Upper lobe of left lung (tissue), 6 donors: ENCODE measurements at regions not wholly inside any gene's neighbourhood (a gene's known extent, or its start where the extent isn't known, plus 50 kb on each side); places are given as distances from the start of the nearest gene placed in this dataset.

Source experiments
- ATAC-seq, 2 donors: fragments of 200-7000 bp; cut with Tn5 transposase; one replicate each; pipeline ENCODE4 v1.9.1; 2022; ENCODE audit warnings: mild to moderate bottlenecking in 2 of 2, moderate library complexity in 2 of 2; ENCODE audit not compliant: low FRiP score in 2 of 2
- DNase-seq, 2 donors: peaks; one replicate each; pipeline ENCODE4 v3.0.0-alpha.2; 2019 to 2020
- H3K27ac ChIP-seq, 4 donors: fragments of 200-600 bp; sonication (generic); one replicate each; pipeline ENCODE4 v1.5.1; 2016 to 2019
- H3K27me3 ChIP-seq, 4 donors: fragments of 200-600 bp; sonication (generic); one replicate each; pipeline ENCODE4 v1.5.1; 2017 to 2019
- H3K36me3 ChIP-seq, 4 donors: fragments of 200-600 bp; sonication (generic); one replicate each; pipeline ENCODE4 v1.5.1; 2016 to 2019
- H3K4me1 ChIP-seq, 4 donors: fragments of 200-600 bp; sonication (generic); one replicate each; pipeline ENCODE4 v1.5.1; 2018 to 2019
- H3K4me3 ChIP-seq, 4 donors: fragments of 200-600 bp; sonication (generic); one replicate each; pipeline ENCODE4 v1.5.1; 2017 to 2019; ENCODE audit warnings: mild to moderate bottlenecking in 2 of 4, moderate library complexity in 1 of 4
- H3K9me3 ChIP-seq, 4 donors: fragments of 200-600 bp; sonication (generic); one replicate each; pipeline ENCODE4 v1.5.1; 2018 to 2019
- EP300 ChIP-seq, 4 donors: sonication (generic); formaldehyde crosslinking; IDR thresholded peaks; one replicate each; pipeline ENCODE4 v1.5.1; 2017; ENCODE audit warnings: antibody characterized with exemption in 4 of 4, control low read depth in 2 of 4
- POLR2A ChIP-seq, 4 donors: fragments of 450-650 bp; IDR thresholded peaks; one replicate each; pipeline ENCODE4 v1.5.1; 2016 to 2017; ENCODE audit warnings: antibody characterized with exemption in 4 of 4, mild to moderate bottlenecking in 2 of 4
- POLR2AphosphoS5 ChIP-seq, 2 donors: sonication (generic); formaldehyde crosslinking; IDR thresholded peaks; one replicate each; pipeline ENCODE4 v1.5.1; 2017; ENCODE audit warnings: antibody characterized with exemption in 2 of 2
- WGBS, 2 donors: methylation state at CpG; one replicate each; pipeline ENCODE4 v1.1.5; 2017 to 2018; 5-methylcytosine and 5-hydroxymethylcytosine counted together
- TF ChIP-seq, protein P1 (sequence below), 6 experiments: fragments of 450-650 bp in 4 of 6; fragments of 200-600 bp in 2 of 6; sonication (generic) in 2 of 6; IDR thresholded peaks; one replicate each; pipeline ENCODE4 v1.5.1; 2016 to 2019; ENCODE audit warnings: antibody characterized with exemption in 6 of 6
- donor health status: DM: no; HTN: no; CAD: no; lungs with moderate emphysema.
- donor health status: DM: no; HTN: yes; CAD: no; lungs with severe emphysema.

DNA sequence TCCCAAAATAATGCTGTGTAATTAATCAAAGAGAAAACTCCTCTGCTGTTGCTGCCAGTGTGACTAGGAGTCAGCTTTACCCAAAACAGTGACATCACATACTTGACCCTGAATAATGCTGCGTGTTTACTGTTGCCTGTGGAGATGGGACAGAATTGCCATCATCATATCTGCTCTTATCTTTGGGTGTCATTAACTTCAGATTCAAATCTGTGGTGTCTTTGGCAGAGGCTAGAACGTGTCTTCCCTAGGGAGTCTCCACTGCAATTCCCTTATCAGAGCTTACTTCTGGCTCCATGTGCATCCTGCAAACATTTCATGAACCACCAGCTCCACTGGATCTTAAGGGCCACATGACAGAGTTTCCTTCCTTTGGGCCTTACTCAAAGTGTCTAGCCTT is 88.9 kb upstream of the MRPS30 start:
- 47 to 69% methylated on average over 2 of the region's 2 CpGs for WGBS, 2 donors
- Histone ChIP-seq H3K4me3 (no peak overlapping the region), H3K27me3 (no peaks in the 10 kb centered on the region), H3K36me3 (no peaks in the 10 kb centered on the region), H3K4me1 (no peaks in the 10 kb centered on the region), H3K27ac (no peak overlapping the region), H3K9me3 (no peaks in the 10 kb centered on the region)
- TF ChIP-seq POLR2A (IDR thresholded peaks at IDR 0.05) (no peak), POLR2AphosphoS5 (IDR thresholded peaks at IDR 0.05) (no peak), EP300 (IDR thresholded peaks at IDR 0.05) (no peak)
- DNase-seq, result no peak
- ATAC-seq, result peak in 1 of 2 donors; percentile 67

DNA sequence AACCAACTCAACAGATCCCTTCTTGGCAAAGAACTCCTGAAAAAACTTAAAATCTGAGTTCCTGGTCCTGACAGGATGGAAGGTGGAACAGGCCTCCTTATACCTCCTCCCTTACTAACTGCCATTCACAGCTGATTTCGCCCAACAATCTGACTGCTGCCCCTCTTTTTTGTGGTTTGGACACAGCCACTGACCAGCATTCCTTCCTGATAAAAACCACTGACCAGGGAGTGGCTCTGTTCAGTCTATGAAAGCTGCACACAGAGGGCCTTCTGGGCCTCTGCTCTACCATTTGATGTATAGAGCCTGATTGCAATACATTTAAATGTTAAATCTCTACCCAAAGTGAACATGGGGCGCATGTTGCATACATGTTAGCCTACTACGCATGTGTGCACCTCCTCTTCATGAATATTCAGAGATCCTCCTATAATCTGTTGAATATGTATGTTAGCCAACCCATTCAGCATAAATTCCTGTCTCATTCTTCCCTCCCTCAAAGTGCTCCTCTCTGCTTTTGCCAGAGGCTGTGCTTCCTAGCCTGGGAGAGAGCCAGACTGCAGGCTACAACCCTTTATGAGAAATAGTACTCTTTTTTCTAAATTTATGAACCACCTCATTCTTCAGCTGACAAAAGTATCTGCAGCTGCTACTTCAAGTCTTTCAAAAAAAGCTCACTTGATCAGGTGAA is 93.7 kb upstream of the MRPS30 start:
- Histone ChIP-seq H3K4me1 (no peaks in the 10 kb centered on the region), H3K4me3 (no peak overlapping the region), H3K36me3 (no peaks in the 10 kb centered on the region), H3K27me3 (no peaks in the 10 kb centered on the region), H3K27ac (no peak overlapping the region), H3K9me3 (no peaks in the 10 kb centered on the region)
- DNase-seq (no peak), ATAC-seq (peak in 1 of 2 donors; percentile 41)
- TF ChIP-seq, protein P1, sequence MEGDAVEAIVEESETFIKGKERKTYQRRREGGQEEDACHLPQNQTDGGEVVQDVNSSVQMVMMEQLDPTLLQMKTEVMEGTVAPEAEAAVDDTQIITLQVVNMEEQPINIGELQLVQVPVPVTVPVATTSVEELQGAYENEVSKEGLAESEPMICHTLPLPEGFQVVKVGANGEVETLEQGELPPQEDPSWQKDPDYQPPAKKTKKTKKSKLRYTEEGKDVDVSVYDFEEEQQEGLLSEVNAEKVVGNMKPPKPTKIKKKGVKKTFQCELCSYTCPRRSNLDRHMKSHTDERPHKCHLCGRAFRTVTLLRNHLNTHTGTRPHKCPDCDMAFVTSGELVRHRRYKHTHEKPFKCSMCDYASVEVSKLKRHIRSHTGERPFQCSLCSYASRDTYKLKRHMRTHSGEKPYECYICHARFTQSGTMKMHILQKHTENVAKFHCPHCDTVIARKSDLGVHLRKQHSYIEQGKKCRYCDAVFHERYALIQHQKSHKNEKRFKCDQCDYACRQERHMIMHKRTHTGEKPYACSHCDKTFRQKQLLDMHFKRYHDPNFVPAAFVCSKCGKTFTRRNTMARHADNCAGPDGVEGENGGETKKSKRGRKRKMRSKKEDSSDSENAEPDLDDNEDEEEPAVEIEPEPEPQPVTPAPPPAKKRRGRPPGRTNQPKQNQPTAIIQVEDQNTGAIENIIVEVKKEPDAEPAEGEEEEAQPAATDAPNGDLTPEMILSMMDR (IDR thresholded peaks at IDR 0.05), result no peak
- TF ChIP-seq EP300 (IDR thresholded peaks at IDR 0.05) (no peak), POLR2AphosphoS5 (IDR thresholded peaks at IDR 0.05) (no peak), POLR2A (IDR thresholded peaks at IDR 0.05) (no peak)
- WGBS, 2 donors, result 87% methylated on average over 3 of the region's 3 CpGs

DNA sequence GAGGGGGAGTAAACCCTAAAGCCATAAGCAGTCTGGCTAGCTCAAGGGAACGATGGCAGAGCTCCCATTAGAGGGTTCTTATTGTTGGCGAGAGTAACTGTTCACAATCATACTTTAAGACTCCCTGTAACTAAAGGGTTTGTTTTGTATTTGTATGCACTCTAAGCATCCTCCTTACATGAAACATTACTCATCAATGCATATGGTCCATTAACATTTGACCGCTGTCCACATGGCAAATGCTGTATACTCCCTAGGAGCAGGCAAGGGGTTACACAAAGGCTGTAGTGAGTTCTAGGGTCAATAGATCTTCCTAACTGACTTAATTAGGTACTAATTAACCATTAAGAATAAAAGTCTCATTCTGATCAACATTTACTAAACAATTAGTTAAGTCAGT is 95.3 kb upstream of the MRPS30 start:
- Histone ChIP-seq H3K36me3 (no peaks in the 10 kb centered on the region), H3K27me3 (no peaks in the 10 kb centered on the region), H3K27ac (no peak overlapping the region), H3K4me1 (no peaks in the 10 kb centered on the region), H3K9me3 (no peaks in the 10 kb centered on the region), H3K4me3 (no peak overlapping the region)
- DNase-seq, result no peak
- no peak for ATAC-seq
- TF ChIP-seq EP300 (IDR thresholded peaks at IDR 0.05), result no peak
- TF ChIP-seq, protein P1 (IDR thresholded peaks at IDR 0.05), result no peak
- WGBS, 2 donors, result 75 to 80% methylated on average over 3 of the region's 3 CpGs

DNA sequence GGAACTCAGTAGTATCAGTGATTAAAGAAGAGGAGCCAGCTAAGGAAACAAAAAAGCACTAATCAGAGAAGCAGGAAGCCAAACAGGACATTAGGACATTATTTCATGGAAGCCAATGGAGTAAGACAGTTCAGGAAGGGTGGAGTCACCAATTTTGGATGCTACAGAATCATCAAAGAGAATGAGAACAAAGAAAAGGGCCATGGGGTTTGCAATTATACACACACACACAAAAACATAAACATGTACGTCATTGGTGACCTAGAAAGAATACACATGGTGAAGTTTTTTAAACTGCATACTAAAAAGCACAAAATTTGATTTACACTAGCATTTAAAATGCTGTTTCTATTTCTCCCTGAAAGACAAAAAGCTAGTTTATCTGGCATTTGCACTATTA is 96.8 kb upstream of the MRPS30 start:
- H3K4me1 ChIP-seq, result no peaks in the 10 kb centered on the region
- H3K27ac ChIP-seq, result no peak overlapping the region
- ATAC-seq (no peak), DNase-seq (no peak)
- no peaks in the 10 kb centered on the region for H3K9me3 ChIP-seq
- H3K27me3 ChIP-seq, result no peaks in the 10 kb centered on the region
- no peaks in the 10 kb centered on the region for H3K36me3 ChIP-seq
- WGBS, 2 donors, result 44 to 54% methylated on average over 1 of the region's 1 CpG
- TF ChIP-seq POLR2AphosphoS5 (IDR thresholded peaks at IDR 0.05) (no peak), POLR2A (IDR thresholded peaks at IDR 0.05) (no peak), EP300 (IDR thresholded peaks at IDR 0.05) (no peak)
- TF ChIP-seq, protein P1 (IDR thresholded peaks at IDR 0.05), result no peak
- no peak overlapping the region for H3K4me3 ChIP-seq

DNA sequence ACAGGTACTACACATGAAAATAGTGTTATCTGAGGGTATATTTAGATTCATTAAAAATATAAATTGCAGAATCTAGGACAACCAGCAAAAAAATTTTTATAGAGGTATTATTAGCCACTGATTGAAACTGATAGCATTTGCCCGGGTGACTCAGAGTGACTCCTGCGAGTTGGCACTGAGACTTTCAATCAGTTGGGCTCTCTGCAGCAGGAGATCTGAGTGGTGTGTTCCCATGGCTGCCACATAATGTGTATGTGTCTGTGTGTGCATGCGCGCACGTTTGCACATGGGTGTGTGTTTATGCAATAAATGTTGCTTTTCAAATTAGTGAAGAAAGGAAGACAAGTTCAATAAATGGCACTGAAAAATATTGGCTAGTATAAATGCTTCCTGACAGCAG is 100.1 kb upstream of the MRPS30 start:
- no peak for ATAC-seq
- no peak overlapping the region for H3K4me3 ChIP-seq
- 90% methylated on average over 5 of the region's 5 CpGs for WGBS, 2 donors

More for the DNA sequence above, 100.1 kb upstream of the MRPS30 start:
- no peaks in the 10 kb centered on the region for H3K4me1 ChIP-seq
- H3K36me3 ChIP-seq, result no peaks in the 10 kb centered on the region
- TF ChIP-seq POLR2A (IDR thresholded peaks at IDR 0.05), result no peak
- no peak for TF ChIP-seq EP300 (IDR thresholded peaks at IDR 0.05)
- TF ChIP-seq POLR2AphosphoS5 (IDR thresholded peaks at IDR 0.05), result no peak
- TF ChIP-seq, protein P1 (IDR thresholded peaks at IDR 0.05), result no peak
- H3K27me3 ChIP-seq, result no peaks in the 10 kb centered on the region
- H3K27ac ChIP-seq, result no peak overlapping the region
- DNase-seq, result no peak
- H3K9me3 ChIP-seq, result no peaks in the 10 kb centered on the region
